Tibial artery (tissue), 4 donors: ENCODE measurements at regions not wholly inside any gene's neighbourhood (a gene's known extent, or its start where the extent isn't known, plus 50 kb on each side); places are given as distances from the start of the nearest gene placed in this dataset.
"Not testable (repeated sequence)": the region's sequence is repeated elsewhere in the genome, so short reads cannot be mapped to it uniquely, and the experiment has no call there.

ENCODE experiments used
- DNase-seq, 2 donors: peaks; one replicate each; pipeline ENCODE4 v3.0.0-alpha.2; 2019
- H3K27ac ChIP-seq, 2 donors: fragments of 200-600 bp; sonication (generic) in 1 of 2; 1 replicate in 1 of 2; 2 replicates in 1 of 2; pipeline ENCODE4 v1.5.1; 2018 to 2019; ENCODE audit warnings: mild to moderate bottlenecking in 1 of 2
- H3K27me3 ChIP-seq, 2 donors: fragments of 200-600 bp; sonication (generic) in 1 of 2; one replicate each; pipeline versions ENCODE4 v1.5.1 to v1.6.0; 2016 to 2019
- H3K36me3 ChIP-seq, 3 donors: fragments of 200-600 bp; sonication (generic) in 2 of 3; one replicate each; pipeline ENCODE4 v1.5.1; 2016 to 2019; ENCODE audit warnings: mild to moderate bottlenecking in 2 of 3
- H3K4me1 ChIP-seq, 4 donors: fragments of 200-600 bp; sonication (generic) in 2 of 4; 1 replicate in 3 of 4; 2 replicates in 1 of 4; pipeline ENCODE4 v1.5.1; 2016 to 2019
- H3K4me3 ChIP-seq, 2 donors: fragments of 200-600 bp; sonication (generic) in 1 of 2; 1 replicate in 1 of 2; 2 replicates in 1 of 2; pipeline ENCODE4 v1.5.1; 2018 to 2019; ENCODE audit warnings: mild to moderate bottlenecking in 2 of 2
- H3K9me3 ChIP-seq, 3 donors: fragments of 200-600 bp; sonication (generic) in 1 of 3; one replicate each; pipeline ENCODE4 v1.5.1; 2016 to 2019
- CTCF ChIP-seq, 2 experiments: fragments of 200-600 bp in 1 of 2; fragments of 450-650 bp in 1 of 2; IDR thresholded peaks; one replicate each; pipeline ENCODE4 v1.5.1; 2017 to 2019; ENCODE audit warnings: antibody characterized with exemption in 2 of 2, mild to moderate bottlenecking in 1 of 2, moderate library complexity in 1 of 2
- intact Hi-C: fragments of 100-400 bp; cut with DNase I; formaldehyde crosslinking; loops from one replicate; pipeline ENCODE4 v1.15.0; 2023; ENCODE audit warnings: low total_unique reads

GRCh38 chr4:33485111-33485510, 2759.2 kb downstream of the ARAP2 start:
- Histone ChIP-seq H3K9me3 (no peaks in the 10 kb centered on the region), H3K4me3 (no peak overlapping the region), H3K4me1 (no peaks in the 10 kb centered on the region), H3K27me3 (no peaks in the 10 kb centered on the region), H3K27ac (no peak overlapping the region), H3K36me3 (no peaks in the 10 kb centered on the region)
- intact Hi-C loops = no loop called here
- no peak for TF ChIP-seq CTCF (IDR thresholded peaks at IDR 0.05)
- DNase-seq = no peak

- TF ChIP-seq CTCF (IDR thresholded peaks at IDR 0.05) = no peak
- Histone ChIP-seq H3K36me3 (no peaks in the 10 kb centered on the region), H3K9me3 (no peaks in the 10 kb centered on the region), H3K4me3 (no peak overlapping the region), H3K4me1 (no peaks in the 10 kb centered on the region), H3K27ac (no peak overlapping the region), H3K27me3 (no peaks in the 10 kb centered on the region)
- intact Hi-C loops = no loop called here
- DNase-seq = no peak
Observed at GRCh38 chr4:33493231-33493630, 2751.1 kb downstream of the ARAP2 start.

- Histone ChIP-seq H3K4me1 (no peaks in the 10 kb centered on the region), H3K27me3 (no peaks in the 10 kb centered on the region), H3K4me3 (no peak overlapping the region), H3K36me3 (no peaks in the 10 kb centered on the region), H3K27ac (no peak overlapping the region), H3K9me3 (no peaks in the 10 kb centered on the region)
- DNase-seq = no peak
- intact Hi-C loops = no loop called here
- TF ChIP-seq CTCF (IDR thresholded peaks at IDR 0.05) = no peak
Observed at GRCh38 chr4:33494150-33494549, 2750.2 kb downstream of the ARAP2 start.

- DNase-seq, H3K9me3 ChIP-seq, H3K4me1 ChIP-seq, H3K27ac ChIP-seq, H3K27me3 ChIP-seq, H3K4me3 ChIP-seq, intact Hi-C loops, H3K36me3 ChIP-seq: not testable (repeated sequence)
Observed at GRCh38 chr4:33501587-33501986, 2742.7 kb downstream of the ARAP2 start.

- intact Hi-C loops = no loop called here
Observed at GRCh38 chr4:33512397-33512796, 2731.9 kb downstream of the ARAP2 start.

GRCh38 chr4:33518856-33519255, 2725.5 kb downstream of the ARAP2 start:
- no peaks in the 10 kb centered on the region for H3K36me3 ChIP-seq
- intact Hi-C loops = no loop called here
- no peaks in the 10 kb centered on the region for H3K4me1 ChIP-seq
- H3K9me3 ChIP-seq = no peaks in the 10 kb centered on the region
- H3K27ac ChIP-seq = no peak overlapping the region
- H3K27me3 ChIP-seq = no peaks in the 10 kb centered on the region
- no peak for TF ChIP-seq CTCF (IDR thresholded peaks at IDR 0.05)
- H3K4me3 ChIP-seq = no peak overlapping the region
- DNase-seq = no peak

More at GRCh38 chr4:33512397-33512796, 2731.9 kb downstream of the ARAP2 start:
- TF ChIP-seq CTCF (IDR thresholded peaks at IDR 0.05) = no peak
- Histone ChIP-seq H3K9me3 (no peaks in the 10 kb centered on the region), H3K4me1 (no peaks in the 10 kb centered on the region), H3K27ac (no peak overlapping the region), H3K27me3 (no peaks in the 10 kb centered on the region), H3K36me3 (no peaks in the 10 kb centered on the region), H3K4me3 (no peak overlapping the region)
- DNase-seq = no peak
